ENCODE measurements at regions not wholly inside any gene's neighbourhood (a gene's known extent, or its start where the extent isn't known, plus 50 kb on each side); places are given as distances from the start of the nearest gene placed in this dataset.
A peak's percentile ranks its signal among the peaks of the same experiment; 100 is the strongest.

DNA sequence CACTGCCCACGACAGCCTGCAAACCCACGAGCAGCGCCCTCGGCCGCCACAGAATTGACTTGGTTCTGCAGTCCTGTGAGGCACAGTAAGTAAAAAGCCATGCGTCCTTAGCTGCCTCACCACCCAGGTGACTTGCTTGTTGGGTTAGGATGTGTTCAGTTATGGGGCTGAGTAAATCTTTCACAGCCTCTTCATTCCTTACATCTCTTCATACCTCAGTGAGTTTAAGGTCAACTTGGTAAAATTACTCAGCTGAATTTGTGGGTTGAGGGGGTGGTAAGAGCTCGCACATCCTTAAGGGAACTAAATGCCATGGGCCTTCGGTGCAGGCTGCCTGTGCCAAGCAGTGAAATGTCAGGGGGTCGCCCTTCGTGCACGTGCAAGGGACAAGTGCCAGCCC, 165.2 kb upstream of the ALKAL2 start:
- DNase-seq (ENCODE audit: low read depth), result no peak

DNA sequence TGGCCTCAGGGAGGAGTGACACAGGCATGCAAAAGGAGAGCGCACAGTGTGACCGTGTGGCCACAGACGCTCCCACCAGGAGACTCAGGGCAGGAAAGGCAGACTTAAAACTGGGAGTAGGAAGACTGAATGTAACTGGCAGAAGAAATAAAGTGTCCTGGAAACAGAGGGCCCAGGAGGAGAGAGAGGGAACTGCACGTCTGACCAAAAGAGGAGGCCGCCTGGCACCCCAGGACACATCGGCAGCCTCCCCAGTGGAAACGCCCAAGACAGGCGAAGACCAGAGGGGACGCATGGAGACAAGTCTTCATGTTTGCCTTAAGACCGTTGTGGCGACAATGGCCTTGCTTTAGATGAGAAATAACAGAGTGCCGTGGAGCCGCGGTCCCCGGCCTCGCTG, 163.6 kb upstream of the ALKAL2 start:
- DNase-seq (ENCODE audit: low read depth), result no peak

DNA sequence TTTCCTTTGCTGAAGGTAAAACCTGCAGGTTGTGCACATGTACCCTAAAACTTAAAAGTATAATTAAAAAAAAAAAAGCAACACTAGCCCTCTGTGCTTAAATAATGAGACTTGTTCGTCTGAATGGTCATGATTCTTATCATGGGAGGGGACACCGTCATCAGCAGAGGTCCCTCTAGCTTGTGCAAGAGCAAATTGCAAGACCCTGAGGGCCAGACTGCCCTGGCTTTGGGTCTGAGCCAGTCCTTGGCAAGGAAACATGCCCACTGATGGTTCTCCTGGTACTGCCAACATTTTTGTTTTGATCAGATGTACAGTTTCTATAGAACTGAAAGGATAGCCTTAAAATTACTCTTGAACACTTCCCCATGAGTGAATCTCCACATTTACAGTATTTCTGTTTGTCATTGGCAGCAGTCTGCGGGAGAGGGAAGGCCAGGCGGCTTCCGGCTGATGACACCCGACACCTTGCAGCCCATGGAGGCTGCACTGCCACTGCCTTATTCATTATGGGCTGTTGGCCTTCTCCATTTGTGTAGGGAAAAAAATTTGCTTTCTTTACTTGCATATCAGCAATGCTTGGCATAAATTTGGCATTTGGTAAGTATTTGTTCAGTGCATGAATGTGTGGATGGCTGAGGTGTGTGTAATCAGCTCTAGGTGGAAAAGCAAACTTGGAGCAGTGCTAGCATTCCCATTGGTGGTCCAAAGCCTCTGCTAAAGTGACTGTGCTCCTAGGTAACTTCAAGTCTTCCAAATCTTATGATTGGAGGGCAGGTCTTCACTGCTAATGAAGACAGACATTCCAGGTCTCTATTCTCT, 161.6 kb upstream of the ALKAL2 start:
- no peak for DNase-seq (ENCODE audit: low read depth)

DNA sequence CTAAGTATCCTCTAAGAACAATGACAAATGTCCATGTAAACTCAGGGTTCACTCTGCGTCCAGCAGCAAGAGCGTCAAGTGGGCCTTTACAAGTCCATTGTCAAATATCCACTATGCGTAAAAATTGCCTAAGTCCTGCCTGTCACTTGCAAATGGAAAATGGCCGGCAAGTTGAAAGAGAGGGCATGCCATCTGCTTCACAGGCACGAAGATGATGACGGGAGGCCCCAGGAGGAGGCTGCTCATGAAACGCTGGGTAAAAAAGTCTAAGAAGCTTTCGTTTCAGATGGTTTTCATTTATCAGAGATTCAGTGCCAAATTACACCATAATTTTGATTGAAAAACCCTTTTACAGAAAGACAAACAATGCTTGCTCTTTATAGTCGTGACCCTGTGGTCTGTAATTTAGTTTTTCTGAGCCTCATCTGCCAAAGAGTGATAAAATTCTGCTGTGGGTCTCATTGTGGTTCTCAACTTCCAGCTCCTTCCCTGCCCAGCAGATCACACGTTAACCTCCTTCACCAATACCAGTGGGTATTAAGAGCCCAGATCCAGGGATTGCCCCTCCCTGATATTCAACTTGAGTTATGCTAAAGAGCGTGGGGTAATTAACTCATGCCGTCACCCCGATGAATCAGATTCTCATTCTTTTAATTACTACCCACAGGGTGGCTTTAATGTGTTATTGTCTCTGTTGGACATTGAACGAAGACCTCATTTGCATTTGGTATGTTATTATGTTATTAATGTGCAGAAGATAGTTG, 160.2 kb upstream of the ALKAL2 start:
- DNase-seq (ENCODE audit: low read depth), result no peak

DNA sequence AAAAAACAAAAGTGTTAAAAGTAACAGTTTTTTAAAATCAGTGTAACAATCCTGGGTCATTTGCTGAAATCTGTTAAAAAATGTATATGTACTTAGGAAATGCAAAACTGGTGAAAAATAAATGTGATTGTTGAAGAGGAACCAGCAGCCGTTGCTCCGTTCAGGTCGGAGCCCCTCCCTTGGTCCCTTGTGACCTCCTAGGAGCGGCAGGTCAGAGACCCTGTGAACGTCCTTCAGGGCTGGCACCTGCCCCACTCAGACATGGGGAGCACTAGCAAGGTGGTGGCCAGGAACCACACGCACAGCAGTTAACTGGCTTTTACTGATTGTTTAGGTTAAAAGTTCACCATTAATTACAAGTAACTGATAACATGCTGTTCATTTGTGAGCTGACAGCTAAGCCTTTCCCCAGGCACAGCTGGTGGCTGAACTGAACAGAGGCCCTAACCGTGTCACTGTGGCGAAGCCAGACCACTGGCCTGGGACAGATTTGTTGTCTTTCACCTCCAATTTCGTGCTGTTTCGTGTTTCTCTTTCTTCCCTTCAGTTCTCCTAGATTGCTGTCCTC, 159.2 kb upstream of the ALKAL2 start:
- DNase-seq (ENCODE audit: low read depth), result no peak

DNA sequence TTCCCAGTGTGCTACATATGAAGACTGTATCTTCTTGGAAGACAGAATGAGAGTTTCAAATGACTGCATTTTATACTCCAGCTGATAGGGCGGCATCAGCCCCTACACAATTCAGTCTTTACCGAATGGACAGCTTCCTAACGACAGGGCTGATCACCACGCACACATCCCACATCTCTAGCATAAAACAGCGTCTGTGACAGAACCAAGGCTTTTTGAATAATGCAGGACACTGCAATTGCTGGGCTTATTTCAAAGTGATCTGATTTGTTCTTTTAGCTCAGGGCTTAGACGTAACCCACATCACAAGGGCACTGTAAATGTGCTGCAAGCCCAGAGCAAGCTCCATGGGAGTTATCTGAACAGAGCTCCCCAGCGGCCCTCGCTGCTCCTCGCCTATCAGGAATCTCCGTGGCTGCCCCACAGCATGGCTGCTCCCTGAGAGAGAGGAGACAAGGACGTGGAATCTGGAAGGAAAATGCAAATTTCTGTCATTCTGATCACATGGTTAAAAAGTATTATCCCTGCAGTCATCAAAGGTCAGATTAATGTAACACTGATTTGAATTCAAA, 158.5 kb upstream of the ALKAL2 start:
- no peak for DNase-seq (ENCODE audit: low read depth)

DNA sequence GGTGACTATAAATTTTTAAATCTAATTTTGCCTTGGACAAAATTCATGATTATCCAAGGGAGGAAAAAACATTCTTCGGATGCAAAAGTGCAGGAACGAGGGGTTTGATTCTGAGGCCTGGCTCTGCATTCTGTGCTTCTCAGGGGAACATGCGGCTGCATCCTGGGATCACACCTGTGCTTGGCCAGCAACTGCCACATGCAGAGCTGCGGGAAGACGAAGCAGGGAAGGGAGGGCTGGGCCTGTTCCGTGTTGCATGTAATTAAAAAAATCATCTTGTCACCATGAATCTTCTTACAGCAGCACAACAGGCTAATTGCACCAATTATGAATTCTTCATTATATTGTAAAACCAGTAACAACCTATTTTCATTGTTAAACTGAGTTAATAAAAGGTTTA, 158.0 kb upstream of the ALKAL2 start:
- no peak for DNase-seq (ENCODE audit: low read depth)

DNA sequence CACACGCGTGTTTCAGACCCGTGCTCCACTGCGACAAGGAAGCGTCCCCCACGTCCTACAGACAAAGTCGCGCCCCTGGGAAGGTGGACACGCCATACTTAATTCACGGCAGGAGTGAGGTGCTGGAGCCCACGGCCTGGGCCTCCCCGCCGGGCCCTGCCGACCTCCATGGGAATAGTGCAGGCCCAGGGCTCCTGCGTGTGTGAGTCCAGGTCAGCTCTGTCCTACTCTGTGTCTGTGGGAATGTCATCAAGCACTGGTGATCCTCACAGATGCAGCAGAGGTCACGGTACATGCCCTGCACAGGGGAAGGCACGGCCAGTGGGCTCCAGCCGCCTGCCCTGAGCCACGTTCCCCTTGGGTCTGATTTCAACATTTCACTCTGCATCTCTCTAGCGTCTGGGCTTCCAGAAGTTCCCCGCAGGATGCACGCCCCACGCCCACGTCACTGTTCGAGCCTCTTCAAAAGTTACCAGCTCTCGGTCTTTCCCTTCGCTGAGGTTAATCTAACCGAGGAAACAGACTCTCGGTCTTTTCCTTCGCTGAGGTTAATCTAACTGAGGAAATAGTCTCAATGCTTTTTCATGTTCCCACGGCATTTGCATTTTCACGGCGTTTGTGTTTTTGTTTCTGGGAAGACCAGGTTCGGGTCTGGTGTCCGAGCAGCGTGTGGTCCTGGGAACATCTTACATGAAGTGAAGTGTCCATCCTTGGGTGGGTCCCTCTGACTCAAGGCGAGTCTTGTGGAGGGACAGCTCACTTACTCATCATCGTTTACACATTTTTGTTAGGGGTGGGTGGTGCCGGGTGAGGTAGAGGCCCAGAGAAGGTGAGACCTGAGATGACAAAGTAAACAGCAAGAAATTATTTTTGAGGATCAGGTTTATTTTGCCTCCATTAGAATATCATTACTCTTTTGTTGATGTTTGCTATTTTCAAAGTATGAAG, 157.3 kb upstream of the ALKAL2 start:
- DNase-seq (ENCODE audit: low read depth), result no peak

DNA sequence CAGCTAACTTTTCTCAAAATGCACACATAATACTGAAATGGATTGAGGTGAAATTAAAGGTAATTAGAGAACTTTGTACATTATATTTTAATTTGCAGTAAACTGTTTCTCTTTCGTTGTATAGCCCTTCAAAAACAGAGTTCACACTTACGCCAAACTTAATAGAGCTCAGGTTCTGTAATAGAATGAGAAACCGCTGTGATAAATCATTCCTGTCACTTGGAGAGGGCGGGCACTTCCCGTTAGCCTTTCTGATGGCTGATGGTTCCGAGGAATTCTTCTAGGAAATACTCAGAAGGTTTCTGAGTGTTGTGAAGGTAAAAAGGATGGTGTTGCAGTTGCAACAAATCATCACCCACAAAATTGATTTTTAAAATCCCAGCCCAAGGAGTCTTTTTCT, 155.8 kb upstream of the ALKAL2 start:
- no peak for DNase-seq (ENCODE audit: low read depth)

DNA sequence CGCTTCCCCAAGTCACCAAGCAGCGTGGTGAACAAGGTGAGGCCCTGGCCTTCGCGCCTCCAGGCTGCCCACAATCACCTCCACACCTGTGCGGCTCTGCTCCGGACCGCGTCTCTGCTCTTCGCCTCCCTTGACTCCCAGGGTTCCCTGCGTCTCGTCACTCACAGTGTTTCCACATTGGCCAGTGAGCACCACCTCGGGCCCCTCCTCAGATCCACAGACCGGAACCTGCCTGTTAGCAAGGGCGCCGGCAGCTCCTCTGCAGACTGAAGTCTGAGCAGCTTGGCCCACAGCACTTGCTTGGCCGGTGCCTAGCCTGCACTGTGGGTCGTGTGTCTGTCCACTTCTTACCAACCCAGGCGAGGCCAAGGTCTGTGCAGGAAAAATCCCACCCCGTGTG, 155.3 kb upstream of the ALKAL2 start:
- no peak for DNase-seq (ENCODE audit: low read depth)

DNA sequence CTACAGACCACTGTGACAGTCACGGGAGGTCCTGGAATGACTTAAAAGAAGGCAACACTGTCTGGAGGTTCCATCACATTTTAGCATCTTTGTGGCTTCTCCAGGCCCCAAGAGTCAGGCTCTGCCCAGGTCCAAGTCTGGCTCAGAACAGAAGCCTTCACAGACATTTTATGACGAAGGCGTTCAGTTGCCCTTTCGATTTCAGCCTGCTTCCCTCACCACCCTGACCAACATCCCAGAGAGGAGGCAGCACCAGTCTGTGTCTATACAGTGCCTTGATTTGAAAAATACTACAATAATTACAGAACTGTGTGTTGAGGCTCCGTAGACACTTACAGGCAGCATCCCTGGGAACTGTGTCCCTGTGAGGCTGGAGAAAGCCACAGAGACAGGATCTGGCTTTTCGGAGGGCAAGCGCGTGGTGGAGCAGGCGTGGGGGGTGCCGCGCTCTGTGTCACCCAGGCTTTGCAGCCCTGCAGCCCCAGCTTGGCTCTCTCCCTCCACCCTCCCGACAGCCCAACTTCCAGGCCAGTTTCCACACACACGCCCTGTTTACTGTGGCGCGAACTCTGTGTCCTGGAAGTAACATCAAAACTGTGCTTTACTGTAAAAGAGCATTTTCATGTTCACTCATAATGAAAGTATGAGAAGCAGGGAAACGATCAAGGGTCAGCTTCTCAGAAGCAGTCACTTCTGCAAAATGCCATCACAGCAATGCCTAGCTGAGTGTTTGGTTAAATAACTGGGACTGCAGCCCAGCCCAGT, 153.5 kb upstream of the ALKAL2 start:
- DNase-seq (ENCODE audit: low read depth), result no peak

DNA sequence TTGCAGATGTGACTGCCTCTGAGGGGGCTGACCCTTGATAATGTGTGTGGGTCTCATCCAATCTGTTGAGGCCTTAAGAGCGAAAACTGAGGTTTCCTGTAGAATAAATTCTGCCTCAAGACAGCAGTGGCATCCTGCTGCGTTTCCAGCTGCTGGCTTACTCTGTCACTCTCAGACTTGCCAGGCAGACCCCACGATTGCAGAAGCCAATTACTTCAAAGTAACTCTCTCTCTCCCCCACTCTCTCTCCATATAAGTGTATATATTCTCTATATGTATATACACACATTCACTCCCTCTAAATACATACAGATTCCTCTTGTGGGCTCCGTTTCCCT, 152.5 kb upstream of the ALKAL2 start:
- DNase-seq (ENCODE audit: low read depth), result no peak

DNA sequence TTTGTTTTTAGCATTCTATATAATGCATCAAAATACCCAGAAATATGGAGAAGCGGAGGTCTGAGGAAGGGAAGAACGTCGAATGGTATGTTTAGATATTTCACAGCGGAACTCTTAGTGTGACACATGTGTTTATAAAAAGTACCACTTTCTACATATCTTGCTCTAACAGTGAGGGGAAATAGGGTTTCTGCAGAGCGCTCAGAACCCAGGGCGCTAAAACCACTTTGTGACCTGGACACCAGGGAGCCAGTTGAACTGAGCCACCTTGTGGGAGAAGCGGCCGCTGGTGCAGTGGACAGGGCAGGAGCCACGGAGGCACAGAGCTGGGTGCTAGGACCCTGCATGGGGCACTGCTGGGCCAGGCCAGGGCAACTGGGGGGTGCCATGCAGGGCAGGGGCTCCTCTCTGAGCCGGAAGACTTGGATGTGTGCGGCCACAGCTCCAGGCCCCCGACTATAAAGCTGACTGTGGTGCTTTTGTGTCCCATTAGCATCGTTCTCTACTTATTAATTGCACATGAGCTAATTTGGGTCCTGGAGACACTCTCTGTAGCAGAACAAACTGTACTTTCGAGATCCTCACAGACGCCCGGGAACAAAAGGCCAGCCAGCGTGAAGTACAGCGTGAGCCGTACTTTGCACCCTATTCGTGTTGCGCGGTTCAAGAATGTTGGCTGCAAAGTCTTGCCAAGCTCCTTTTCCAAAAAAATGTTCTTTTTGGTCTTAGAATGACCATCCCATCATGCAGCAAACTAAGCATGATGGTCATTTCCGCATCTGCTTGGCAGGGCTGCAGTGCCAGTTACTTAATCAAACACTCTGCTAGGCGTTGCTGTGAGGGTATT, 151.9 kb upstream of the ALKAL2 start:
- no peak for DNase-seq (ENCODE audit: low read depth)

DNA sequence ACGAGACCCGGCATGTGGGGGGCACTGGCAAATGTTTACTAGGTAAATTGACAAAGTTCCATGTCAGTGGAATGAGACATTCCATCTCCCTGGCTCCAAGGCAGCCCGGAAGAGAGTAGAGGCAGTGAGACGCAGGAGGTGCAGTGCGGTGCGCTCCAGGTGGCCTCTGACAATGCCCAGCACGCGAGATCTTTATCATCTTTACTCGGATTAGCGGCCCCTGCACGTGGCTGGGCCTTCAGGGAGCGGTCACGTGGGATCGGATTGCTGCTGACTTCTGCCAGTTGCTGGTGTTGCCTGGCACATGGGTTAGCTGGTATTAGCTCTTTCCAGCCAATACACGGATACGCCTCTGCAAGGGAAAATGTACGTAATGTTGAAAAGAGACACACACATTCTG, 151.2 kb upstream of the ALKAL2 start:
- no peak for DNase-seq (ENCODE audit: low read depth)

DNA sequence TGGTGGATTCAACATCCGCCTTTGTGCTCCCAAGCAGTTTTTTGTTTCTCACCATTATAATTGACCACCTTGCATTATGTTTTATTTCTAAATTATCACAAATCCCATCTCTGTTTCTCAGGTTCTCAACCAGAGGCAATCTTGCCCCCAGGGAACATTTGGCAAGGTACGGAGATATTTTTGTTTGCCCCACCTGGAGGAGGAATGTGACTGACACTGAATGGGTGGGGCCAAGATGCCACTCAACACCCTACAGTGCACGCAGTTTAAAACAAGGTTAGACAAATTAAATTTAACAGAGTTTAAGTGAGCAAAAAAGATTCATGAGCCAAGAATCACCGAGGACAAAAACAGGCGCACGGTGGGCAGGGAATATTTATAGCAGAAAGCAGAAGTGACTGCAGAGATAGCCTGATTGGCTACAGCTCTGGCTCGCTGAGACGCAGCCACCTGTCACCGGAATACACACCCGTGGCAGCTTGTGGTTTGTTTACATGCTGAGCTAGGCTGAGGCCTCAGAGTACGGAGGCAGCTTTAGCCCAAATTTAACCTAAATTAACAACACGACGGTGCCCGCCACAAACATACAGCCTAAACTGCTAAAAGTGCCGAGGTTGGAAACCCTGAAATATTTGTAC, 150.0 kb upstream of the ALKAL2 start:
- DNase-seq (ENCODE audit: low read depth), result peak; percentile 13

DNA sequence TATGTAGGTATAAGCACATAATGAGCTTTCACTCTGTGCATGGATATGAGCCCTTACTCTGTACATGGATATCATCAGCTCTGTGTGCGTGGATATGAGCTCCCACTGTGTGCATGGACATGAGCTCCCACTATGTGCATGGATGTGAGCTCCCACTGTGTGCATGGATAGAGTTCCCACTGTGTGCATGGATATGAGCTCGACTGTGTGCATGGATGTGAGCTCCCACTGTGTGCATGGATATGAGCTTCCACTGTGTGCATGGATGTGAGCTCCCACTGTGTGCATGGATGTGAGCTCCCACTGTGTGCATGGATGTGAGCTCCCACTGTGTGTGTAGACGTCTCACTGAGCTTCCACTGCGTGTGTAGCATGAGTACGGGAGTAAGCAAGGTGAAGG, 149.3 kb upstream of the ALKAL2 start:
- no peak for DNase-seq (ENCODE audit: low read depth)

DNA sequence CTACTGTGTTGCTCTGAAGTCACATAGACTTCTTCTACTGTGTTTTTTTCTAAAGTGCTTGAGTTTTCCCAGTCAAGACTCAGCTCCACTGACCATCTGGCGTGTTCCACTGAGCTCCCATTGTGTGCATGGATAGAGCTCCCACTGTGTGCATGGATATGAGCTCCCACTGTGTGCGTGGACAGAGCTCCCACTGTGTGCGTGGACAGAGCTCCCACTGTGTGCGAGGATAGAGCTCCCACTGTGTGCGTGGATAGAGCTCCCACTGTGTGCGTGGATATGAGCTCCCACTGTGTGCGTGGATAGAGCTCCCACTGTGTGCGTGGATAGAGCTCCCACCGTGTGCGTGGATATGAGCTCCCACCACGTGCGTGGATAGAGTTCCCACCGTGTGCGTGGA, 148.3 kb upstream of the ALKAL2 start:
- no peak for DNase-seq (ENCODE audit: low read depth)

DNA sequence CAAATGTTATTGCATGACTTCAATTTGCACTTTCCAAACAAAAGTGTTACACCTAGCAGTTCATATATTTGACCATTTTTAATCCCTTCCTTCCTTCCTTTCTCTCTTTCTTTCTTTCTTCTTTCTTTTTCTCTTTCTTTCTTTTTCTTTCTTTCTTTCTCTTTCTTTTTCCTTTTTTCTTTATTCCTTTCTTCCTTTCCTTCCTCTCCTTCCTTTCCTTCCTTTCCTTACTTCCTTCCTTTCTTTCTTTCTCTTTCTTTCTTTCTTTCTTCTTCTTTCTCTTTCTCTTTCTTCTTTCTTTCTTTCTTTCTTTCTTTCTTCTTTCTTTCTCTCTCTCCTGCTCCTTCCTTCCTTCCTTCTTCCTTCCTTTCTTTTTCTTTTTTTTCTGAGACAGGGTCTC, 146.7 kb upstream of the ALKAL2 start:
- no peak for DNase-seq (ENCODE audit: low read depth)

DNA sequence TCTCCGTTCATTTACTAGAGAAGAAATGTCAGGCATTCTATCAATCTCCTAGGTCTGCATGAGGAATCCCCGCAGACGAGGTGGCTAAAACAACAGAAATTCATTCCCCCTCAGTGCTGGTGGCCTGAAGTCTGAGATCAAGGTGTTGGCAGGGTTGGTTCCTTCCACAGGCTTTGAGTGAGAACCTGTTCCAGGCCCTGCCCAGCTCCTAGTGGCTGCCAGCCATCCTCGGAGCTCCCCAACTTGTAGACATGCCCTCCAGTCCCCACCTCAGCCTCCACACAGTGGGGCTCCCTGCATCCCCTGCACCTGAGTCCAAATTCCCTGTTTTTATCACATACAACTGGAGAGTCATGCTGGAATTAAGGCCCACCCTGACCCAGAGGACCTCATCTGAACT, 145.3 kb upstream of the ALKAL2 start:
- no peak for DNase-seq (ENCODE audit: low read depth)

All from myocyte (in vitro differentiated cells).